GM23248 (cell line): ENCODE measurements at regions not wholly inside any gene's neighbourhood (a gene's known extent, or its start where the extent isn't known, plus 50 kb on each side); places are given as distances from the start of the nearest gene placed in this dataset.

ENCODE experiments used
- DNase-seq: peaks from one replicate; pipeline ENCODE4 v3.0.0-alpha.2; 2015
- H2AFZ ChIP-seq: fragments of 200-600 bp; sonication (generic); 2 replicates; pipeline ENCODE4 v1.6.1; 2016; ENCODE audit warnings: antibody characterized with exemption
- H3F3A ChIP-seq: fragments of 200-600 bp; sonication (generic); 2 replicates; pipeline ENCODE4 v1.6.1; 2016; ENCODE audit warnings: mild to moderate bottlenecking, antibody characterized with exemption, mixed run types; ENCODE audit not compliant: insufficient read depth
- H3K27ac ChIP-seq: fragments of 200-600 bp; sonication (generic); 2 replicates; pipeline ENCODE4 v1.5.1; 2016; ENCODE audit warnings: mild to moderate bottlenecking
- H3K27me3 ChIP-seq: fragments of 200-600 bp; sonication (generic); replicated peaks from 2 replicates; pipeline ENCODE4 v1.6.1; 2016; ENCODE audit warnings: mild to moderate bottlenecking; ENCODE audit not compliant: insufficient read depth
- H3K36me3 ChIP-seq: fragments of 200-600 bp; sonication (generic); 2 replicates; pipeline ENCODE4 v1.6.1; 2016; ENCODE audit warnings: low read depth, mild to moderate bottlenecking
- H3K4me1 ChIP-seq: fragments of 200-600 bp; sonication (generic); 2 replicates; pipeline ENCODE4 v1.6.1; 2016; ENCODE audit warnings: mild to moderate bottlenecking; ENCODE audit not compliant: insufficient read depth
- H3K4me2 ChIP-seq: fragments of 200-600 bp; sonication (generic); one replicate; pipeline ENCODE4 v1.6.1; 2016; ENCODE audit warnings: mild to moderate bottlenecking; ENCODE audit not compliant: unreplicated experiment
- H3K4me3 ChIP-seq: fragments of 200-600 bp; sonication (generic); 2 replicates; pipeline ENCODE4 v1.5.1; 2016; ENCODE audit warnings: mild to moderate bottlenecking
- H3K79me2 ChIP-seq: fragments of 200-600 bp; sonication (generic); 2 replicates; pipeline ENCODE4 v1.6.1; 2016; ENCODE audit warnings: mild to moderate bottlenecking; ENCODE audit not compliant: insufficient read depth
- H3K9ac ChIP-seq: fragments of 200-600 bp; sonication (generic); 2 replicates; pipeline ENCODE4 v1.6.1; 2016; ENCODE audit warnings: mild to moderate bottlenecking
- H3K9me2 ChIP-seq: fragments of 200-600 bp; sonication (generic); 2 replicates; pipeline ENCODE4 v1.6.1; 2016; ENCODE audit warnings: mixed run types, mild to moderate bottlenecking, moderate library complexity; ENCODE audit not compliant: insufficient read depth
- H3K9me3 ChIP-seq: fragments of 200-600 bp; sonication (generic); one replicate; pipeline ENCODE4 v1.6.1; 2017; ENCODE audit warnings: low read depth
- H4K20me1 ChIP-seq: fragments of 200-600 bp; sonication (generic); 2 replicates; pipeline ENCODE4 v1.6.0; 2016; ENCODE audit not compliant: insufficient read depth
- EZH2 ChIP-seq: fragments of 200-600 bp; sonication (generic); IDR thresholded peaks from 2 replicates; pipeline ENCODE4 v1.6.1; 2018; ENCODE audit warnings: antibody characterized with exemption, mild to moderate bottlenecking; ENCODE audit not compliant: insufficient read depth, poor library complexity, severe bottlenecking
- EZH2phosphoT487 ChIP-seq: fragments of 200-600 bp; sonication (generic); IDR thresholded peaks from 2 replicates; pipeline ENCODE4 v1.6.1; 2018; ENCODE audit warnings: antibody characterized with exemption, moderate library complexity, mild to moderate bottlenecking, low read depth; ENCODE audit not compliant: insufficient read depth
- WGBS, 2 experiments: methylation state at CpG; one replicate each; pipeline ENCODE4 v1.1.6; 2015 to 2017; ENCODE audit warnings: low lambda C conversion rate in 2 of 2, low coverage in 1 of 2; ENCODE audit errors: missing lambda C conversion rate in 2 of 2; 5-methylcytosine and 5-hydroxymethylcytosine counted together
- in situ Hi-C: fragments of 300-500 bp; cut with MboI; formaldehyde crosslinking; loops from 2 replicates; pipeline ENCODE4 v1.15.0; 2020

DNA sequence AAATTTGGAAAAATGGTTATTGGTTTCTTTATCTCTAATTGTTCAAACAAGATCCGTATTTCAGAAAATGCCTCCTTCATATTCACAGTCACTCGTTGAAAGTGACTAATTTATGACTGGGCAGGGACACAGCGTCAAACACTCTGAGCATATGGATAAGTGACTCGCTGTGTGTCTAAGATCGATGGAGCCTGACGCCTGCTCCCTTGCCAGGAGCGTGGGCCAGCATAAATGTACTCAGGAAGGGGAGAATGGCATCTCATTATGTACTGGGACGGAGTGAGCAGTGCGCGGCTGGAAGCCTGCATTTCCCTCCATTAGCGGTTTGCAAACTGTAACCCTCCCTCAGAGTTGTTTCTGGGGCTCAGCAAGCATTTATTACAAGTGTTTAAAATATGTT lies 79.8 kb upstream of the CAST start:
- peak overlapping the region; percentile 52 for H3K4me2 ChIP-seq
- no peaks in the 10 kb centered on the region for H3K79me2 ChIP-seq
- no peak for TF ChIP-seq EZH2phosphoT487
- no peak for TF ChIP-seq EZH2
- no peaks in the 10 kb centered on the region for H3K9me2 ChIP-seq
- in situ Hi-C loops = no loop called here
- H3K4me3 ChIP-seq = peak overlapping the region; percentile 40
- peak; percentile 70 for DNase-seq
- H2AFZ ChIP-seq = peak overlapping the region; percentile 55; the same call in 1 of the 2 replicates
- no peaks in the 10 kb centered on the region for H3F3A ChIP-seq
- no peaks in the 10 kb centered on the region for H3K36me3 ChIP-seq
- H3K27me3 ChIP-seq = no peaks in the 10 kb centered on the region
- peak overlapping the region; percentile 13; the same call in 1 of the 2 replicates for H3K9ac ChIP-seq
- 12% methylated on average over 11 of the region's 11 CpGs for WGBS, 2 experiments
- H3K27ac ChIP-seq = 0 out of 2 replicates have a peak overlapping the region, but pooled peaks have one; percentile 4
- H3K9me3 ChIP-seq = no peaks in the 10 kb centered on the region
- H3K4me1 ChIP-seq = peaks cover 21% of the 10 kb centered on the region
- no peaks in the 10 kb centered on the region for H4K20me1 ChIP-seq

DNA sequence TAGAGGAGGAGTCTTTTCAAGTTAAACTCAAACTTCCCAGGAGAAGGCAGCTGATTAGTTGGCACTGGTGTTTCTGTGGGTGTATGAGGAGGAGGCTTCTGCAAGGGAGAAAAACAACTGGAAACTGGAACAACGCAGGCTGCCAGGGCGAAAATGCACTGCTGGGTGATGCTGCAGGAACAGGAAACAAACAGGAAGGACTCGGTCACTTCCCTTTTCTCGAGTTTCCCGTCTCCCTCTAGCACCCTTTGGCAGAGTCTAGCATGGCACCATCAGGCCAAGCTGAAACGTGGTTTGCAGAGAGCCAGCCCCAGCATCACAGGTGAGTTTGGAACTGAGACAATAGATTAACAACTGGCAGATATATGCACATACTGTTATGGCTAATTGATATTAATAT lies 77.5 kb upstream of the CAST start:
- Histone ChIP-seq H3F3A (no peaks in the 10 kb centered on the region), H3K4me3 (no peak overlapping the region), H3K9ac (no peak overlapping the region), H3K9me3 (no peaks in the 10 kb centered on the region), H3K4me2 (no peak overlapping the region), H3K79me2 (no peaks in the 10 kb centered on the region), H3K4me1 (peaks cover 10% of the 10 kb centered on the region; the same call in 1 of the 2 replicates), H2AFZ (no peak overlapping the region), H3K27me3 (no peaks in the 10 kb centered on the region), H4K20me1 (no peaks in the 10 kb centered on the region), H3K9me2 (no peaks in the 10 kb centered on the region), H3K27ac (no peak overlapping the region), H3K36me3 (no peaks in the 10 kb centered on the region)
- in situ Hi-C loops = no loop called here
- TF ChIP-seq EZH2phosphoT487 = no peak
- TF ChIP-seq EZH2 = no peak
- WGBS, 2 experiments = 83 to 85% methylated on average over 6 of the region's 6 CpGs
- no peak for DNase-seq

DNA sequence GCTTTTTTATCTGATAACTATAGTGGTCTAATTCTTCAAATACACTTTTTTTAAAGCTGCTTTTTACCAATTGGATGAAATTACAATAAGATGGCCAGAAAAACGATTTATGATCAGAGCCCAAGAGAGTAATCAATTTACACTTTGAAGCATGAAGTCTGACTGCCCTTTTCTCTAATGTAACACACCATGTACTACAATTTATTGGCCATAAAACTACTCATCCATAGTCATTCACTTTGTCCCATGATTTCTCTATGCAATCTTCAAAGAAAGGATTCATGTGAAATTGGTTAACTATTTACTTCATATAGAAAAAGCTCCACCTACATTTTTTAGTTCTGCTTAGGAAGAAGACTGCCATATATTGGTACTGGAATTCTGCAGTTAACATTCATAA lies 73.6 kb upstream of the CAST start:
- Histone ChIP-seq H3F3A (no peaks in the 10 kb centered on the region), H4K20me1 (no peaks in the 10 kb centered on the region), H3K27ac (no peak overlapping the region), H3K4me2 (no peak overlapping the region), H3K27me3 (no peaks in the 10 kb centered on the region), H3K9me3 (no peaks in the 10 kb centered on the region), H3K4me1 (no peaks in the 10 kb centered on the region), H3K79me2 (no peaks in the 10 kb centered on the region), H3K4me3 (no peak overlapping the region), H3K36me3 (no peaks in the 10 kb centered on the region), H3K9ac (no peak overlapping the region), H2AFZ (no peak overlapping the region), H3K9me2 (no peaks in the 10 kb centered on the region)
- no peak for DNase-seq
- TF ChIP-seq EZH2 (no peak), EZH2phosphoT487 (no peak)
- in situ Hi-C loops = no loop called here
- WGBS, 2 experiments = 50 to 67% methylated on average over 1 of the region's 1 CpG

DNA sequence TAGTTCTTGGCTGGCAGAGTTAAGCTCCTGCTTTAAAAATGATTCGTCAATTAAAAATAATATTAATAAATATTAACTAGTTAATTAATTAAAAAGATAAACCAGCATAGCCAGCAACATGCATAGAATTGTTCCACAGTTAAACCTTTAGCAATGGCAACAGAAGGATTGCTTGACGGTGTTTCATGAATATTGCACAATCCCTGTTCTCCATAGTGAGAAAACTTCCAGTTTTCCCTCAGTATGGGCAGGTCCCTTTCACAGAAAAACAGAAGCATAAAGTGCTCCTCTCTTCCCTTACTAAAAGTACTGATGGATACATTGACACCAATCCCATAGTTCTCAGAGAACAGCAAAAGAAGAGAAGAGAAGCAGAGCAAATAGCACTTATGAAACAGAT lies 71.4 kb upstream of the CAST start:
- 42 to 59% methylated on average over 2 of the region's 2 CpGs for WGBS, 2 experiments

More for the DNA sequence above, 71.4 kb upstream of the CAST start:
- in situ Hi-C loops = no loop called here
- DNase-seq = peak; percentile 37
- Histone ChIP-seq H2AFZ (peak overlapping the region; percentile 48), H3K36me3 (no peaks in the 10 kb centered on the region), H3K9me2 (no peaks in the 10 kb centered on the region), H3K9ac (no peak overlapping the region), H4K20me1 (no peaks in the 10 kb centered on the region), H3K27me3 (no peaks in the 10 kb centered on the region), H3K4me3 (no peak overlapping the region), H3K9me3 (no peaks in the 10 kb centered on the region), H3K4me1 (no peaks in the 10 kb centered on the region), H3K79me2 (no peaks in the 10 kb centered on the region), H3K4me2 (no peak overlapping the region), H3K27ac (no peak overlapping the region), H3F3A (no peaks in the 10 kb centered on the region)
- TF ChIP-seq EZH2 (no peak), EZH2phosphoT487 (no peak)
